HCT116 (cell line): ENCODE measurements at regions not wholly inside any gene's neighbourhood (a gene's known extent, or its start where the extent isn't known, plus 50 kb on each side); places are given as distances from the start of the nearest gene placed in this dataset.

Source experiments
- ATAC-seq: fragments of 200-7000 bp; cut with Tn5 transposase; 2 replicates; pipeline ENCODE4 v1.9.1; 2020; ENCODE audit warnings: mild to moderate bottlenecking, moderate library complexity
- BruUV-seq: library from RNA; stranded (reverse); fragments of 400-500 nt; replicated peaks from 2 replicates; lab custom pipeline; 2021; lab: Mats Ljungman, UMichigan
- CTCF ChIA-PET: fragments of 300-600 bp; sonication (Branson Sonifier 250); formaldehyde crosslinking; loops from one replicate; lab custom pipeline; 2021; ENCODE audit warnings: antibody characterized with exemption; lab: Charles Lee
- POLR2A ChIA-PET: fragments of 300-600, 350-600 bp; sonication (Branson Sonifier 250); formaldehyde crosslinking; loops from one replicate; lab custom pipeline; 2021; ENCODE audit warnings: antibody characterized with exemption; lab: Charles Lee
- RAD21 ChIA-PET, 2 experiments: fragments of 300-600 bp; sonication (Branson Sonifier 250); formaldehyde crosslinking; loops; one replicate each; lab custom pipeline; 2023; ENCODE audit warnings: low total read pairs in 2 of 2; ENCODE audit not compliant: uncharacterized antibody in 2 of 2, unreplicated experiment in 2 of 2, low non-redundant PET in 1 of 2; lab: Charles Lee
- DNase-seq: peaks from one replicate; pipeline ENCODE4 v3.0.0-alpha.2; 2010; ENCODE audit warnings: low read depth, low spot score
- H2AFZ ChIP-seq: fragments of 200-600 bp; shearing (Covaris generic), sonication (generic); 2 replicates; pipeline ENCODE4 v1.6.1; 2017; ENCODE audit warnings: low read depth, mixed run types, mixed read lengths, antibody characterized with exemption, low read length; ENCODE audit not compliant: poor library complexity, severe bottlenecking
- H3K27ac ChIP-seq: 2 replicates; pipeline ENCODE4 v1.5.1; 2012; ENCODE audit warnings: low read depth, low read length
- H3K27me3 ChIP-seq: fragments of 200-600 bp; sonication (generic); 2 replicates; pipeline ENCODE4 v1.6.1; 2016; ENCODE audit warnings: mixed run types, low read length, mixed read lengths; ENCODE audit not compliant: insufficient read depth
- H3K36me3 ChIP-seq, 2 experiments: fragments of 200-500 bp in 1 of 2; fragments of 200-600 bp in 1 of 2; sonication (Bioruptor generic) in 1 of 2; sonication (generic) in 1 of 2; 2 replicates each; pipeline versions ENCODE4 v1.5.1 to v1.6.1; 2014 to 2016; ENCODE audit warnings: low read length in 2 of 2, inconsistent platforms in 1 of 2, mixed read lengths in 1 of 2, mixed run types in 1 of 2; ENCODE audit not compliant: insufficient read depth in 2 of 2, control insufficient read depth in 1 of 2
- H3K4me1 ChIP-seq, 2 experiments: fragments of 200-600 bp in 1 of 2; sonication (generic) in 1 of 2; 2 replicates each; pipeline versions ENCODE4 v1.5.1 to v1.6.1; 2012 to 2017; ENCODE audit warnings: low read length in 2 of 2, inconsistent platforms in 1 of 2, mild to moderate bottlenecking in 1 of 2, mixed read lengths in 1 of 2, mixed run types in 1 of 2, moderate library complexity in 1 of 2; ENCODE audit not compliant: insufficient read depth in 2 of 2, control insufficient read depth in 1 of 2
- H3K4me2 ChIP-seq: fragments of 200-600 bp; sonication (generic); 2 replicates; pipeline ENCODE4 v1.6.1; 2017; ENCODE audit warnings: mixed run types, low read length, mixed read lengths
- H3K4me3 ChIP-seq, 2 experiments: fragments of 200-600 bp in 1 of 2; sonication (generic) in 1 of 2; replicated peaks in 1 of 2; 2 replicates each; pipeline ENCODE4 v1.5.1; 2011 to 2016; ENCODE audit warnings: low read length in 2 of 2, control low read depth in 1 of 2, low read depth in 1 of 2, mild to moderate bottlenecking in 1 of 2, mixed read lengths in 1 of 2, mixed run types in 1 of 2
- H3K79me2 ChIP-seq: fragments of 200-600 bp; sonication (generic); 2 replicates; pipeline ENCODE4 v1.6.1; 2017; ENCODE audit warnings: mild to moderate bottlenecking, mixed run types, low read length, moderate library complexity, mixed read lengths; ENCODE audit not compliant: insufficient read depth
- H3K9ac ChIP-seq: fragments of 200-600 bp; sonication (generic); 2 replicates; pipeline ENCODE4 v1.6.1; 2016; ENCODE audit warnings: low read length, mixed read lengths
- H3K9me2 ChIP-seq: fragments of 200-600 bp; sonication (generic), shearing (Covaris generic); 2 replicates; pipeline ENCODE4 v1.6.1; 2017; ENCODE audit warnings: mixed run types, mild to moderate bottlenecking, moderate library complexity; ENCODE audit not compliant: insufficient read depth
- H3K9me3 ChIP-seq, 2 experiments: fragments of 200-500 bp in 1 of 2; fragments of 200-600 bp in 1 of 2; sonication (Bioruptor generic) in 1 of 2; sonication (generic) in 1 of 2; 2 replicates each; pipeline ENCODE4 v1.6.1; 2014 to 2017; ENCODE audit warnings: low read length in 2 of 2, mixed read lengths in 2 of 2, inconsistent platforms in 1 of 2, low read depth in 1 of 2, mild to moderate bottlenecking in 1 of 2, mixed run types in 1 of 2, moderate library complexity in 1 of 2; ENCODE audit not compliant: control insufficient read depth in 1 of 2, insufficient read depth in 1 of 2
- H4K20me1 ChIP-seq: fragments of 200-600 bp; sonication (generic), shearing (Covaris generic); 2 replicates; pipeline ENCODE4 v1.6.1; 2017; ENCODE audit warnings: mixed run types, mild to moderate bottlenecking, moderate library complexity; ENCODE audit not compliant: insufficient read depth
- ATF3 ChIP-seq: IDR thresholded peaks from 2 replicates; pipeline ENCODE4 v1.6.1; 2012
- CBX3 ChIP-seq: IDR thresholded peaks from 2 replicates; pipeline ENCODE4 v1.6.1; 2012; ENCODE audit warnings: low read depth
- CEBPB ChIP-seq: IDR thresholded peaks from 2 replicates; pipeline ENCODE4 v1.6.1; 2012; ENCODE audit warnings: low read depth
- EGR1 ChIP-seq: IDR thresholded peaks from 2 replicates; pipeline ENCODE4 v1.6.1; 2012; ENCODE audit warnings: low read depth
- EZH2phosphoT487 ChIP-seq: fragments of 200-600 bp; IDR thresholded peaks from 2 replicates; pipeline ENCODE4 v1.6.1; 2018; ENCODE audit warnings: antibody characterized with exemption, borderline replicate concordance
- FOSL1 ChIP-seq: IDR thresholded peaks from 2 replicates; pipeline ENCODE4 v1.6.1; 2012; ENCODE audit warnings: low read depth
- JUND ChIP-seq: IDR thresholded peaks from 2 replicates; pipeline ENCODE4 v1.6.1; 2012
- MAX ChIP-seq: IDR thresholded peaks from 2 replicates; pipeline ENCODE4 v1.6.1; 2012
- POLR2A ChIP-seq: IDR thresholded peaks from 2 replicates; pipeline ENCODE4 v1.7.0; 2011; ENCODE audit warnings: borderline replicate concordance; ENCODE audit not compliant: insufficient read depth, insufficient read length; ENCODE audit errors: extremely low read depth
- POLR2AphosphoS5 ChIP-seq: IDR thresholded peaks from 2 replicates; pipeline ENCODE4 v1.6.1; 2011; ENCODE audit warnings: mild to moderate bottlenecking, low read depth, low read length, moderate library complexity
- RAD21 ChIP-seq: IDR thresholded peaks from 2 replicates; pipeline ENCODE4 v1.6.1; 2012; ENCODE audit warnings: low read depth, mild to moderate bottlenecking
- REST ChIP-seq: IDR thresholded peaks from 2 replicates; pipeline ENCODE4 v1.6.1; 2012; ENCODE audit warnings: low read depth
- SIN3A ChIP-seq: IDR thresholded peaks from 2 replicates; pipeline ENCODE4 v1.6.1; 2012; ENCODE audit warnings: low read depth
- SP1 ChIP-seq: IDR thresholded peaks from 2 replicates; pipeline ENCODE4 v1.6.1; 2012; ENCODE audit warnings: low read depth
- SRF ChIP-seq: IDR thresholded peaks from 2 replicates; pipeline ENCODE4 v1.6.1; 2012; ENCODE audit warnings: low read depth
- TCF7L2 ChIP-seq: IDR thresholded peaks from 2 replicates; pipeline ENCODE4 v1.7.0; 2011; ENCODE audit warnings: borderline replicate concordance, inconsistent platforms; ENCODE audit not compliant: insufficient read depth, insufficient read length; ENCODE audit errors: extremely low read depth
- ZFX ChIP-seq: fragments of 450-650 bp; IDR thresholded peaks from 2 replicates; pipeline ENCODE4 v1.6.1; 2017
- ZNF274 ChIP-seq: fragments of 200-500 bp; sonication (Bioruptor generic); IDR thresholded peaks from 2 replicates; pipeline ENCODE4 v1.6.1; 2014; ENCODE audit warnings: mild to moderate bottlenecking, low read depth, low read length, inconsistent platforms
- intact Hi-C: fragments of 100-400 bp; cut with micrococcal nuclease; formaldehyde crosslinking; loops from 2 replicates; pipeline ENCODE4 v1.10.0; 2022
- TF ChIP-seq, protein P1 (sequence below), 3 experiments: fragments of 200-600 bp in 1 of 3; sonication (generic) in 1 of 3; IDR thresholded peaks in 2 of 3; conservative IDR thresholded peaks in 1 of 3; 2 replicates each; pipeline ENCODE4 v1.5.1; 2012 to 2017; ENCODE audit warnings: low read depth in 2 of 3, low read length in 2 of 3, antibody characterized with exemption in 1 of 3, borderline replicate concordance in 1 of 3, control low read depth in 1 of 3, mild to moderate bottlenecking in 1 of 3, mixed read lengths in 1 of 3, mixed run types in 1 of 3, moderate library complexity in 1 of 3; ENCODE audit not compliant: insufficient read depth in 1 of 3
- TF ChIP-seq, protein P2 (sequence below): IDR thresholded peaks from 2 replicates; pipeline ENCODE4 v1.6.1; 2011; ENCODE audit warnings: mild to moderate bottlenecking, low read length, moderate library complexity; ENCODE audit not compliant: insufficient replicate concordance; ENCODE audit errors: extremely low read depth

DNA sequence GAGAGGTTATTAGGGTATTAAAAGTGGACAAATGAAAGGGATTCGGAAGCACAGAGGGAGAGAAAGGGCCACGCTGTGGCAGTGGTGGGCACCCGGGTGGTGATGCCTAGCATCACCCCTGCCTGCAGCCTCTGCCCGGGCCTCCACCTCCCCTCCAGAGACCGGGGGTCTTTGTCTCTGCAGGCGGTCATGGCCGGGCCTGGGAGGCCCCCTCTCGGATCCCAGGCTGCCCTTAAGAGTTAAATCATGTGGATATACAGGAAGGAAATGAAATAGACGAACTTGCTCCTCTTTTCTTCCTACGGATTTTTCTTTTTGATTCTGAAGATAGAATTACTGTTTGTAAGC is 319.6 kb downstream of the ZNF536 start:
- Histone ChIP-seq H3K27me3 (no peaks in the 10 kb centered on the region), H3K27ac (no peak overlapping the region), H4K20me1 (no peaks in the 10 kb centered on the region), H3K4me3 (no peak overlapping the region), H3K9me3 (no peaks in the 10 kb centered on the region), H3K4me2 (no peak overlapping the region), H3K9me2 (no peaks in the 10 kb centered on the region), H2AFZ (no peak overlapping the region), H3K36me3 (no peaks in the 10 kb centered on the region), H3K9ac (no peak overlapping the region), H3K4me1 (no peaks in the 10 kb centered on the region), H3K79me2 (no peaks in the 10 kb centered on the region)
- ChIA-PET CTCF (no interaction called here), POLR2A (no interaction called here), RAD21 (no interaction called here)
- TF ChIP-seq EZH2phosphoT487, result no peak
- TF ChIP-seq SP1, result no peak
- no peak for TF ChIP-seq JUND
- no peak for TF ChIP-seq MAX
- no peak for TF ChIP-seq ATF3
- TF ChIP-seq, protein P1, sequence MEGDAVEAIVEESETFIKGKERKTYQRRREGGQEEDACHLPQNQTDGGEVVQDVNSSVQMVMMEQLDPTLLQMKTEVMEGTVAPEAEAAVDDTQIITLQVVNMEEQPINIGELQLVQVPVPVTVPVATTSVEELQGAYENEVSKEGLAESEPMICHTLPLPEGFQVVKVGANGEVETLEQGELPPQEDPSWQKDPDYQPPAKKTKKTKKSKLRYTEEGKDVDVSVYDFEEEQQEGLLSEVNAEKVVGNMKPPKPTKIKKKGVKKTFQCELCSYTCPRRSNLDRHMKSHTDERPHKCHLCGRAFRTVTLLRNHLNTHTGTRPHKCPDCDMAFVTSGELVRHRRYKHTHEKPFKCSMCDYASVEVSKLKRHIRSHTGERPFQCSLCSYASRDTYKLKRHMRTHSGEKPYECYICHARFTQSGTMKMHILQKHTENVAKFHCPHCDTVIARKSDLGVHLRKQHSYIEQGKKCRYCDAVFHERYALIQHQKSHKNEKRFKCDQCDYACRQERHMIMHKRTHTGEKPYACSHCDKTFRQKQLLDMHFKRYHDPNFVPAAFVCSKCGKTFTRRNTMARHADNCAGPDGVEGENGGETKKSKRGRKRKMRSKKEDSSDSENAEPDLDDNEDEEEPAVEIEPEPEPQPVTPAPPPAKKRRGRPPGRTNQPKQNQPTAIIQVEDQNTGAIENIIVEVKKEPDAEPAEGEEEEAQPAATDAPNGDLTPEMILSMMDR (IDR thresholded peaks at IDR 0.05 in 2 of 3, conservative IDR thresholded peaks at IDR 0.05 in 1 of 3; ENCODE audit: borderline replicate concordance in 1 of 3, insufficient read depth in 1 of 3, low read depth in 2 of 3, low read length in 2 of 3), result no peak
- TF ChIP-seq POLR2AphosphoS5, result no peak
- TF ChIP-seq FOSL1, result no peak
- no peak for TF ChIP-seq SIN3A
- TF ChIP-seq, protein P2, sequence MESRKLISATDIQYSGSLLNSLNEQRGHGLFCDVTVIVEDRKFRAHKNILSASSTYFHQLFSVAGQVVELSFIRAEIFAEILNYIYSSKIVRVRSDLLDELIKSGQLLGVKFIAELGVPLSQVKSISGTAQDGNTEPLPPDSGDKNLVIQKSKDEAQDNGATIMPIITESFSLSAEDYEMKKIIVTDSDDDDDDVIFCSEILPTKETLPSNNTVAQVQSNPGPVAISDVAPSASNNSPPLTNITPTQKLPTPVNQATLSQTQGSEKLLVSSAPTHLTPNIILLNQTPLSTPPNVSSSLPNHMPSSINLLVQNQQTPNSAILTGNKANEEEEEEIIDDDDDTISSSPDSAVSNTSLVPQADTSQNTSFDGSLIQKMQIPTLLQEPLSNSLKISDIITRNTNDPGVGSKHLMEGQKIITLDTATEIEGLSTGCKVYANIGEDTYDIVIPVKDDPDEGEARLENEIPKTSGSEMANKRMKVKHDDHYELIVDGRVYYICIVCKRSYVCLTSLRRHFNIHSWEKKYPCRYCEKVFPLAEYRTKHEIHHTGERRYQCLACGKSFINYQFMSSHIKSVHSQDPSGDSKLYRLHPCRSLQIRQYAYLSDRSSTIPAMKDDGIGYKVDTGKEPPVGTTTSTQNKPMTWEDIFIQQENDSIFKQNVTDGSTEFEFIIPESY, result no peak
- no peak for TF ChIP-seq POLR2A
- no peak for TF ChIP-seq ZNF274
- no peak for TF ChIP-seq TCF7L2
- TF ChIP-seq EGR1, result no peak
- no peak for TF ChIP-seq REST
- TF ChIP-seq ZFX, result no peak
- no peak for TF ChIP-seq SRF
- TF ChIP-seq CEBPB, result no peak
- TF ChIP-seq RAD21, result no peak
- no peak for TF ChIP-seq CBX3
- no TSS peak for BruUV-seq
- ATAC-seq, result no peak
- no peak for DNase-seq
- intact Hi-C loops, result no loop called here
